Fibroblast of pulmonary artery (primary cell): ENCODE measurements at regions not wholly inside any gene's neighbourhood (a gene's known extent, or its start where the extent isn't known, plus 50 kb on each side); places are given as distances from the start of the nearest gene placed in this dataset.

Experiments used
- DNase-seq: peaks from one replicate; pipeline ENCODE4 v3.0.0-alpha.2; 2010; ENCODE audit warnings: low read depth
- H3K4me3 ChIP-seq: replicated peaks from 2 replicates; pipeline ENCODE4 v1.5.1; 2011; ENCODE audit warnings: low read depth, mild to moderate bottlenecking, control low read depth, low read length, moderate library complexity
- CTCF ChIP-seq: IDR thresholded peaks from 2 replicates; pipeline ENCODE4 v1.5.1; 2011; ENCODE audit warnings: mild to moderate bottlenecking, control low read depth, low read length, inconsistent platforms; ENCODE audit errors: missing control alignments

GRCh38 chrX:124814106-124814505 lies 467.7 kb downstream of the SH2D1A start:
- no peak for DNase-seq
- no peak overlapping the region for H3K4me3 ChIP-seq
- TF ChIP-seq CTCF: no peak

- DNase-seq: no peak
- H3K4me3 ChIP-seq: no peak overlapping the region
- no peak for TF ChIP-seq CTCF
Measured at GRCh38 chrX:124818033-124818432, 471.7 kb downstream of the SH2D1A start.

GRCh38 chrX:124818764-124819163 lies 472.4 kb downstream of the SH2D1A start:
- no peak for DNase-seq
- H3K4me3 ChIP-seq: no peak overlapping the region
- no peak for TF ChIP-seq CTCF

DNA sequence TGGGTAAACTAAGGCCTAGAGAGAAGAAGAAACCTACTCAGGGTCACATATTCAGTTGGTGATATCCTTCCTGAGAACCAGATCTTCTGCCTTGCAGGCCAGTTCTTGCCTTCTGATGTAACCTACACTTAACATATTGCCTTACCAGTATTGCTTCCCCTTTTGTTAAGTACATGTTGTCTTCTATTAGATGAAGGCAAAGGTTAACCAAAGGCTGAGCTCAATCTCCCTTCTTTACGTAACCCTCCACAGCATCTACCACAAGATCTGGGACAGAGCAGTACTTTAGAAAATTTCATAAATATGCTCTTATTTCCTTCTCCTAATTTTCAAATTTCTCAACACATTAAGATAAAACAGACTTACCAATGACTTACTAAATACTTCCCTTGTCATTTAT lies 474.4 kb downstream of the SH2D1A start:
- no peak for TF ChIP-seq CTCF
- no peak overlapping the region for H3K4me3 ChIP-seq
- DNase-seq: no peak

GRCh38 chrX:124827258-124827845 lies 481.0 kb downstream of the SH2D1A start:
- TF ChIP-seq CTCF: no peak
- no peak overlapping the region for H3K4me3 ChIP-seq
- no peak for DNase-seq

DNA sequence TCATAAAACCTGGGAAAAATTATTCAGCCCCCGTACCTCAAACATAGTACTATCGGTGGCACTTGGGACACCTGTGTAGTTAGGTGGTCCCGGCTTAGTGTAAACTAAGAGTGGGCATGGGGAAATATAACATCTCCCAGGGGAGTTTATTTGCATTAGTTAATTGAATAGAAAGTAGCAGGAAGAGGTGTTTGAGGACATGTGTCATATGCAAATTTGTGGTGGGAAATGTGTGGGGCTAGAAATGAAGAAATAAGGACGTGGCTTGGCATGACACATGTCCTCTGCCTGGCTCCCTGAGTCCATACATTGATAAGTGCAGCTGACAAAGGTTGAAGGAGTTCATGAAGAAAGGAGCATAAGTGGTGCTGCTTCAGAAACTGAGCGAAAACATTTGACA lies 483.6 kb downstream of the SH2D1A start:
- no peak for DNase-seq

More for the DNA sequence above, 483.6 kb downstream of the SH2D1A start:
- H3K4me3 ChIP-seq: no peak overlapping the region
- no peak for TF ChIP-seq CTCF
